ENCODE measurements at regions not wholly inside any gene's neighbourhood (a gene's known extent, or its start where the extent isn't known, plus 50 kb on each side); places are given as distances from the start of the nearest gene placed in this dataset.
"Not testable (repeated sequence)": the region's sequence is repeated elsewhere in the genome, so short reads cannot be mapped to it uniquely, and the experiment has no call there.

DNA sequence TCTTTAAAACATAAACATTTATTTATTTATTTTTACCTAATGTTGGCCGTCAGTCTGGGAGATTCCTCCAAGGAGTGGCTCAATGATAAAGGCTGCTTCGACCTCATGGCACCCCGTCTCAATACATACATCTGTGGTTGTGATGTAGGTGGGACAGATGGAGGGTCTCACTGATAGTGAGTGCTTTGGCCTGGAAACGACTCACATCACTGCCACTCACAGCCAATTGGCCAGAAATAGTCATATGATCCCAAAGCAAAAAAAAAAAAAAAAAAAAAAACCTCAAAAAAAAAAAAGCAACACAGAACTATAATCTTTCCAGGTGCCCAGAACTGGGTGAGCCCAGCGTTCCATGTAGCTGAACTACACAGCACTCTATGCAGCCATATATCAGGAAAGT, 125.4 kb downstream of the PSAT1 start:
- no peak for DNase-seq
- no peak overlapping the region for H3K27ac ChIP-seq
- H3K36me3 ChIP-seq (ENCODE audit: low read depth, missing control alignments), result no peaks in the 10 kb centered on the region
- H3K27me3 ChIP-seq, result no peaks in the 10 kb centered on the region
- TF ChIP-seq, protein P1, sequence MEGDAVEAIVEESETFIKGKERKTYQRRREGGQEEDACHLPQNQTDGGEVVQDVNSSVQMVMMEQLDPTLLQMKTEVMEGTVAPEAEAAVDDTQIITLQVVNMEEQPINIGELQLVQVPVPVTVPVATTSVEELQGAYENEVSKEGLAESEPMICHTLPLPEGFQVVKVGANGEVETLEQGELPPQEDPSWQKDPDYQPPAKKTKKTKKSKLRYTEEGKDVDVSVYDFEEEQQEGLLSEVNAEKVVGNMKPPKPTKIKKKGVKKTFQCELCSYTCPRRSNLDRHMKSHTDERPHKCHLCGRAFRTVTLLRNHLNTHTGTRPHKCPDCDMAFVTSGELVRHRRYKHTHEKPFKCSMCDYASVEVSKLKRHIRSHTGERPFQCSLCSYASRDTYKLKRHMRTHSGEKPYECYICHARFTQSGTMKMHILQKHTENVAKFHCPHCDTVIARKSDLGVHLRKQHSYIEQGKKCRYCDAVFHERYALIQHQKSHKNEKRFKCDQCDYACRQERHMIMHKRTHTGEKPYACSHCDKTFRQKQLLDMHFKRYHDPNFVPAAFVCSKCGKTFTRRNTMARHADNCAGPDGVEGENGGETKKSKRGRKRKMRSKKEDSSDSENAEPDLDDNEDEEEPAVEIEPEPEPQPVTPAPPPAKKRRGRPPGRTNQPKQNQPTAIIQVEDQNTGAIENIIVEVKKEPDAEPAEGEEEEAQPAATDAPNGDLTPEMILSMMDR (IDR thresholded peaks at IDR 0.05), result no peak
- TF ChIP-seq POLR2A (IDR thresholded peaks at IDR 0.05), result no peak
- no peaks in the 10 kb centered on the region for H3K9me3 ChIP-seq
- 89 to 92% methylated on average over 5 of the region's 5 CpGs for WGBS, 2 donors
- no peaks in the 10 kb centered on the region for H3K4me1 ChIP-seq
- H3K4me3 ChIP-seq, result no peak overlapping the region
- intact Hi-C loops (cut with DNase I; ENCODE audit: low total_unique reads), result no loop called here

DNA sequence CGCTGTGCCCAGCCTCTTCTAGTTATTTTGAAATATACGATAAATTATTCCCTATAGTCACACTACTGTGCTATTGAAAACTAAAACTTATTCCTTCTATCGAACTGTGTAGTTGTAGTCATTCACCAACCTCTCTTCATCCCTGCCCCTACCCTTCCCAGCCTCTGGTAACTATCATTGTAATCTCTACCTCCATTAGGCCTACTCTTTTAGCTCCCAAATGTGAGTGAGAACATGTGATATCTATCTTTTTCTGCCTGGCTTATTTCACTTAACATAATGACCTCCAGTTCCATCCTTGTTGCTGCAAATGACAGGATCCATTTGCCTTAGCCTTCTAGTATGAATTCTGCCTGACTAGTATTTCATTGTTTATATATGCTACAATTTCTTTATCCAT, 127.4 kb downstream of the PSAT1 start:
- H3K4me1 ChIP-seq, result no peaks in the 10 kb centered on the region

DNA sequence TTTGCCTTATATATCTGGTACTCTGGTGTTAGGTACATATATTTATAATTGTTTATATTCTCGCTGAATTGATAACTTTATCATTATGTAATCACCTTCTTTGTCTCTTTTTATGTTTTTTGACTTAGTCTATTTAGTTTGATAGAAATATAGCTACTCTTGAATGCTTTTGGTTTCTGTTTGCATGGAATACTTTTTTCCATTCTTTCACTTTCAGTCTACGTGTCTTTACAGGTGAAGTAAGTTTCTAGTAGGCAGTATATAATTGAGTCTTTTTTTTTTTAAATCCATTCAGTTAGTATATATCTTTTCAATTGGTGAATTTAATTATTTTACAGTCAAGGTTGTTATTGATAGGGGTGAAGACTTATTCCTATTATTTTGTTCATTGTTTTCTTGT, 131.7 kb downstream of the PSAT1 start:
- intact Hi-C loops (cut with DNase I; ENCODE audit: low total_unique reads), result no loop called here
- TF ChIP-seq, protein P1 (IDR thresholded peaks at IDR 0.05), result no peak
- TF ChIP-seq POLR2A (IDR thresholded peaks at IDR 0.05), result no peak
- no peak for DNase-seq
- no peaks in the 10 kb centered on the region for H3K4me1 ChIP-seq
- H3K36me3 ChIP-seq (ENCODE audit: low read depth, missing control alignments), result no peaks in the 10 kb centered on the region
- no peak overlapping the region for H3K4me3 ChIP-seq
- WGBS, 2 donors, result 94 to 96% methylated on average over 2 of the region's 2 CpGs
- H3K9me3 ChIP-seq, result no peaks in the 10 kb centered on the region
- no peaks in the 10 kb centered on the region for H3K27me3 ChIP-seq
- no peak overlapping the region for H3K27ac ChIP-seq

More for the DNA sequence above, 127.4 kb downstream of the PSAT1 start:
- H3K4me3 ChIP-seq, result no peak overlapping the region
- intact Hi-C loops (cut with DNase I; ENCODE audit: low total_unique reads), result no loop called here
- TF ChIP-seq POLR2A (IDR thresholded peaks at IDR 0.05), result no peak
- TF ChIP-seq, protein P1 (IDR thresholded peaks at IDR 0.05), result no peak
- H3K27ac ChIP-seq, result no peak overlapping the region
- H3K9me3 ChIP-seq, result no peaks in the 10 kb centered on the region
- WGBS, 2 donors, result 94 to 96% methylated on average over 3 of the region's 3 CpGs
- H3K36me3 ChIP-seq (ENCODE audit: low read depth, missing control alignments), result no peaks in the 10 kb centered on the region
- no peak for DNase-seq
- no peaks in the 10 kb centered on the region for H3K27me3 ChIP-seq

DNA sequence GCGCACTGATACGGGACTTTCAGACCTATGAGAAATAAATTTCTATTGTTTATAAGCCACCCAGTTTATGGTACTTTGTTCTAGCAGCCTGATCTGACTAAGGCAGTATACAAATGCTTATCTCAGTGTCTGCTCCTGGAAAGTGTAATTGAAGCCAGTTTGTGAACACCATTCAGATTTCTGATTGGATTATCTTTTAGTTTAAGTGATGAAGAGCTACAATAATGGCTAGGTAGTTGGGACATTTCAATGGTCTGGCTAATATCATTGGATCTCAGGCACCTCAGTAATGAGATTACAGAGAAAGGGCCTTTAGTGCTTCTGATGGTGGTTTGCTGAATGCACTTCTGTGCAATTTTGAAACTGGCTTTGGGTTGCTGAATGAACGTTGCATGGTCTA, 133.5 kb downstream of the PSAT1 start:
- no peak for DNase-seq
- Histone ChIP-seq H3K4me1 (no peaks in the 10 kb centered on the region), H3K27ac (no peak overlapping the region), H3K36me3 (ENCODE audit: low read depth, missing control alignments) (no peaks in the 10 kb centered on the region), H3K4me3 (no peak overlapping the region), H3K27me3 (no peaks in the 10 kb centered on the region), H3K9me3 (no peaks in the 10 kb centered on the region)
- TF ChIP-seq, protein P1 (IDR thresholded peaks at IDR 0.05), result no peak
- TF ChIP-seq POLR2A (IDR thresholded peaks at IDR 0.05), result no peak
- intact Hi-C loops (cut with DNase I; ENCODE audit: low total_unique reads), result no loop called here
- 87 to 89% methylated on average over 3 of the region's 3 CpGs for WGBS, 2 donors

DNA sequence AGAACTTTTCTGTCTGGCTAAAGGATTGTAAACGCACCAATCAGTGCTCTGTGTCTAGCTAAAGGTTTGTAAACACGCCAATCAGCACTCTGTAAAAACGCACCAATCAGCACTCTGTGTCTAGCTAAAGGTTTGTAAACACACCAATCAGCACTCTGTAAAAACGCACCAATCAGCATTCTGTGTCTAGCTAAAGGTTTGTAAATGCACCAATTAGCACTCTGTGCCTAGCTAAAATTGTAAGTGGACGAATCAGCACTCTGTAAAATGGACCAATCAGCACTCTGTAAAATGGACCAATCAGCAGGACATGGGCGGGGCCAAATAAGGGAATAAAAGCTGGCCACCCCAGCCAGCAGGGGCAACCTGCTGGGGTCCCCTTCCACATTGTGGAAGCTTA, 134.1 kb downstream of the PSAT1 start:
- H3K9me3 ChIP-seq; intact Hi-C loops (cut with DNase I; ENCODE audit: low total_unique reads); H3K27ac ChIP-seq; H3K4me3 ChIP-seq; H3K36me3 ChIP-seq (ENCODE audit: low read depth, missing control alignments); H3K27me3 ChIP-seq; DNase-seq; H3K4me1 ChIP-seq: not testable (repeated sequence)
- WGBS, 2 donors, result 76 to 84% methylated on average over 6 of the region's 6 CpGs

All from testis (tissue), 2 donors.